HG03039 (cell line): ENCODE measurements at regions not wholly inside any gene's neighbourhood (a gene's known extent, or its start where the extent isn't known, plus 50 kb on each side); places are given as distances from the start of the nearest gene placed in this dataset.
"Not testable (repeated sequence)": the region's sequence is repeated elsewhere in the genome, so short reads cannot be mapped to it uniquely, and the experiment has no call there.

Experiments
- ATAC-seq: cut with Tn5 transposase; IDR thresholded peaks from one replicate; pipeline ENCODE4 v1.9.1; 2021; ENCODE audit warnings: mild to moderate bottlenecking, moderate library complexity; ENCODE audit not compliant: unreplicated experiment

DNA sequence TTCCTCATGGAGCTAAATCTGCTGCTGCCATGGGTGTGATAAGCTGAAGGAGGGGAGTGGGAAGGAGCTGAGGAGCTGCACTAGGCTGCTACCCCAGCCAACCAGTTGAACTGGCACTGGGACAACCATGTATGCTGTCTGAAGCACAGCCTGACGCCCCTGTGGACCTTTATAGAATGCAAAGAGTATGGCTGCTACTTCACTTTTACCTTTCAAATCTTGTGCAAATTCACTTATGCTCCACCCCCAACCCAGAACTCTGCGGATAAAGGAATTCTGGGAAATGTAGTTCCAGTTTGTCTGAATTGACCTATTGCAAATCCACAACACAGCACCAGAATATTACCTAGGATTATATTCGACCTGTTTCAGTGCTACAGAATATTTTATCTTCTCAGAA is 217.4 kb upstream of the SLC35B3 start:
- no peak for ATAC-seq

DNA sequence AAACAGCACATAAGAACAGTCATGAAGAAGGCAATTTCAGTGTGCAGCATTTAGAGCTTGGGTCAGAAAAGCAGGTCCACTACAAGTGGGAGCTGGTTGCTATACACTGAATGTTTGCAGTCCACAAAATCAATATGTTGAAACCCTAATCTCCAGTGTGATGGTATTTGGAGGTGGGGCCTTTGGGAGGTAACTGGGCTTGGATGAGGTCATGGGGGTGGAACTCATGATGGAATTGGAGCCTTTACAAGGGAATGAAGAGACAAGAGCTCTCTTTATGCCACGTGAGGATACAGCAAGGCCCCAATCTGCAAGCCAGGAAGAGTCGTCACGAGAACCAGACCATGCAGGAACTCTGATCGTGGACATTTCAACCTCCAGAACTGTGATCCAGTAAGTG is 216.7 kb upstream of the SLC35B3 start:
- no peak for ATAC-seq

DNA sequence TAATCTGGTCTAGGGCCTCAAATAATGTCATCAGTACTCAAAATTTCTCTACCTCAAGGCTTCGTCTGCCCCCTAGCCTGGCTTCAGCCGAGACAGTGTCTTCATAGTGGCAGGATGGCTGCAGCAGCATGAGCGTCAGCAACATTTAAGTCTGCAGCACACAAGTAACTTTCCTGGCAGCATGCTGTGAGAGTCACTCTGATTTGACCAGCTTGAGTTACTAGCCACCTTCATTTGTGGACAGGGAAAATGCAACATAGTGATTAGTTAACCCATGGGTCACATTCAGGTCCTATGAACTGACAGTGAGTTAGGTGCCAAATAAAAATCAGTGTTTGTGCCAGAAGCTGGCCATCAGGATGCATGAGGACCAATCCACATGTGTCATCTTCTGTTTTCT is 209.9 kb upstream of the SLC35B3 start:
- ATAC-seq = no peak

DNA sequence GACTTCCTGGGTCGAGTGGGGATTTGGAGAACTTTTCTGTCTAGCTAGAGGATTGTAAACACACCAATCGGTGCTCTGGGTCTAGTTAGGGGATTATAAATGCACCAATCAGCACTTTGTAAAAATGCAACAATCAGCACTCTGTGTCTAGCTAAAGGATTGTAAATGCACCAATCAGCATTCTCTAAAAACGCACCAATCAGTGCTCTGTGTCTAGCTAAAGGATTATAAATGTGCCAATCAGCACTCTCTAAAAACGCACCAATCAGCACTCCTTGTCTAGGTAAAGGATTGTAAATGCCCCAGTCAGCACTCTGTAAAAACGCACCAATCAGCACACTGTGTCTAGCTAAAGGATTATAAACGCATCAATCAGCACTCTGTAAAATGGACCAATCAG is 209.0 kb upstream of the SLC35B3 start:
- no peak for ATAC-seq

DNA sequence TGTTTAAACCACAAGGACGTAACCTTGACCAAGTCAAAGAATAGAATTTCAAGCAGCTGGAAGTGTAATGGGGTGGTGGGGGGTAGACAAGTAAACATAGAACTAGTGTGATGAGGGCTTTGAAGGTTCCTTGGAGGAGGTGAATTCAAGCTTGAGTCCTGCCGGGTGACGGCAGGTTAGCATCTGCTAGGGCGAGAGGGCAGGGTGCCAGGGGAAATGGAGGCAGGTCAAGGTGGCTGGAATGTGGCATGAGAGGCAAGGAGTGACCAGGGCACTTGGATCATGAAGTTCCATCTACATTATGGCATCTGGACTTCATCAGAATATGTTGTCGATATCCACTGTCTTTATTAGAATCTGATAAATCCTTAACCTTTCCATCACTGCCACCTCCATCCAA is 207.5 kb upstream of the SLC35B3 start:
- no peak for ATAC-seq

DNA sequence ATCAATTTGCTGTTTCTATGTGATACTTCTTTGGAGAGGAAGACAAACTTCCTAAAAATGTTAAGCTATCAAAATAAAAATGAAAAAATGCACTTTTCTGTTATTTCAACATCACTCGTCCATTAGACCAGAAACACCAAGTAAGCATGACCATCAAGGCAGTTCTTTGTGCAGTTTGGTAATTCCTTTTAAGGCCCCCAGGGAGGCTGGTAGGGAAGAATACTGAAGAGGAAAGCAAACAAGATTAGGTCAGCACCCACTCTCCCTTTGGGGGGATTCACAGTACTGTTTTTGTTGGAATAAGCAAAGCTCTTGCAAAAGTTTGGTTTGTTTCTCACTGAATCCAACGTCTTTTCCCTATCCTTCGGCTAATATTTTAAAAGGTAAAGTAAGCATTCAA is 206.8 kb upstream of the SLC35B3 start:
- ATAC-seq = no peak

DNA sequence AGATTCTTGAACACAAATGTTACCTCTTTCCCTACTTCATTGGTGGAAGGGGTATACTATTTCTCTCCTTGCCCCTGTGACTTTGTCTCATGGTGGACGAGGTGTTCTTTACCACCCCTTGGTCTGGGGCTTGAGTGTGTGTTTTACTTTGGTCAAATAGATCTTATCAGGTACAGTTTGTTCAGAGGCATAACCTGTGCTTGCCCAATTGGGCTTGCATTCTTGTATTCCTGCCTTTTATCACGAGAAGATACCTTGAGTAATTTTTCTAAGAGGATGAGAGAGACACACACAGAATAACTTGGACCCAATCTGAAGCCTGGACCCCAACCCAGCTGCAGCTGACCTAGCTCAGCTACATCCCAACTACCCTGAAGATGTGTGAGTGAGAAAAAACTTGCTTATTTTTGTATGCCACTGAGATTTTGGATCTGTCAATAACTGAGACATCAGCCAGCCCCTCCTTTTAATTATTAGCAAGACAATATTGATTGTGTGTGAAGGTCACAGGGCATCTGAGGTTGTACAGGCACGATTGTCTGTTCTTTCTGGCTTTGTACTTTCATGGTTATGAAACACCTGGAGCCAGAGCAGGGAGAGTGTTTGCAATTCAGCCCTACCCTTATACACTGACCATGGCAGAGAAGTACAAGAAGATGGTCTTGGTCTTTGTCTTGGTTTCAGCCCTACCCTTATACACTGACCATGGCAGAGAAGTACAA is 204.7 kb upstream of the SLC35B3 start:
- no peak for ATAC-seq

DNA sequence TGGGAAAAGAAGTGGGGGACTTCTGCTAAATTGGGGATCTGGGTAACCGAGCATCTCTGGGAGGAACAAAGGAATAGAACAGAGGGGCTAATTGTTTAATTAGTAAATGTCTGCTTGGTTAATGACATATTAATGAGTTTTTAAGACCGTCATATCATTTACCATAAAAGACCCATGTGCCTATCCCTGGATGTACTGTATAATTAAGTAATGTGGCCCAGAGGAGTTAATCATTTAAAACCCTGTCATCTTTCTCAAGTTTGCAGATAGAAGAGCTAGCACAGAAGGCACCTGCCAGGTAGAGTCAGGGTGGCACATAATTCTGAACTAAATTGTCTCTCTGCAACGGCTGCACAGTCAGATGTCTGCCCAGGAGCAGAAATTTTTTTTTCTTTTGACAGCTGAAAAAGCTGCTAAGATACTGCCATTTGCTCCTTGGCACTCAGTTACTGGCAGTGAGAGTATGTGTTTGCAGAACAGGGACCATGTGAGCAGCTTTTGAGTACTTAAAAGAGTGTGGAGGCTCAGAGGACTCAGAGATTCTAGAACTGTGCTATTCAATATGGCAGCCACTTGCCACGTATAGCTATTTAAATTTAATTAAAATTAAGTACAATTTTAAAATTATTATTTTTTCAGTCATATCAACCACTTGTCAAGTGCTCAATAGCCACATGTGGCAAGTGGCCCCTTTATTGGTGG is 202.7 kb upstream of the SLC35B3 start:
- ATAC-seq = no peak

DNA sequence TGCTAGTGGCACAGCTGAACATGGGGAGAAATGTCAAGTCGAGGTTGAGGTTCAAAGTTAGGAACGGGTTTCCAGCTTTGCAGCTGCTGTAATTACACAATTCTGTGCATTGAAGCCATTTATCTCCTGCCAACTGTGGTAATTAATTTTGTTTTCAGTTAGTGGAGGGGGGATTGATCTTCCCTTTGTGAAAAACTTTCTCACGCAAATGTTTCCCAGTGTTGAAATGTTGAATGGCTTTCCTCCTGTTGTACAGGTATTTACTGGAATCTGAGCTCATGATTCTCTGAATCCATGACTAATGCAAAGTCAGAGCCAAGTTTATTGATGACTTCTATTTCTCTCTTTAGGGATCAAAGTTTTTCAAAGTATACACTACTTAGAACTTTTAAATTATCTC is 198.4 kb upstream of the SLC35B3 start:
- ATAC-seq = no peak

DNA sequence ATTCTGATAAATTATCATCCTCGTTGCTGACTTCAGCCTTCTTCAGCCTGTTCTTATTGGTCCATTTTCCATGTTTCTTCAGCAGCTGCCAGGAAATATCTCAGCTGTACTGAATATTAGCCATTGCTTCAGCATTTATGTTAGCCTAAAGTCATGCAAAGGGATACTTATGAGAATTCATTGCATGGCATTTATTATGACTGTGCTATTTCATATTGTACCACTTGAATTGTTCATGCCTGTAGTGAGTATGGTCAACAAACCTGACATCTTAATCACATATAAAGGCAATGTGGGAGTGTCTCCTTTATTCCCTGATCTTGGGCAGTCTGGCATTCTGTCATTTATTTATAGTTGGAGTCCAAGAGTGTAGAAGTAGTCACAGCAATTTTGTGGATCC is 193.4 kb upstream of the SLC35B3 start:
- no peak for ATAC-seq

DNA sequence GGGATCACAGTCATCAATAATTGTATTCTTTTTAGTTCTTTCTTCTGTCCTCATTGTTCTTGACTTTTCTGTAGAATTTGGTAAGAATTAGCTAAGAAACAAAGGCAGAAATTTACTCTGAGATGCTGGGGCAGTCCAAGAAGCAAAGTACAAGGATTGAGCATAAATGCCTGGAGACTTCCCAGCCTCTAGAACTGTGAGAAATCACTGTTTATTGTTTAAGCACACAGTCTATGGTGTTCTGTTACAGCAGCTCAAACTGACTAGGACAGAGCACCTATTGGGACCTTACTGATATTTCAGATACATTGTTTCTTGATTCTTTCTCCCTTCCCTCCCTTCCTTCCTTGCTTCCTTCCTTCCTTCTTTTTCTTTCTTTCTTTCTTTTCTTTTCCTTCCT is 192.7 kb upstream of the SLC35B3 start:
- ATAC-seq = no peak

DNA sequence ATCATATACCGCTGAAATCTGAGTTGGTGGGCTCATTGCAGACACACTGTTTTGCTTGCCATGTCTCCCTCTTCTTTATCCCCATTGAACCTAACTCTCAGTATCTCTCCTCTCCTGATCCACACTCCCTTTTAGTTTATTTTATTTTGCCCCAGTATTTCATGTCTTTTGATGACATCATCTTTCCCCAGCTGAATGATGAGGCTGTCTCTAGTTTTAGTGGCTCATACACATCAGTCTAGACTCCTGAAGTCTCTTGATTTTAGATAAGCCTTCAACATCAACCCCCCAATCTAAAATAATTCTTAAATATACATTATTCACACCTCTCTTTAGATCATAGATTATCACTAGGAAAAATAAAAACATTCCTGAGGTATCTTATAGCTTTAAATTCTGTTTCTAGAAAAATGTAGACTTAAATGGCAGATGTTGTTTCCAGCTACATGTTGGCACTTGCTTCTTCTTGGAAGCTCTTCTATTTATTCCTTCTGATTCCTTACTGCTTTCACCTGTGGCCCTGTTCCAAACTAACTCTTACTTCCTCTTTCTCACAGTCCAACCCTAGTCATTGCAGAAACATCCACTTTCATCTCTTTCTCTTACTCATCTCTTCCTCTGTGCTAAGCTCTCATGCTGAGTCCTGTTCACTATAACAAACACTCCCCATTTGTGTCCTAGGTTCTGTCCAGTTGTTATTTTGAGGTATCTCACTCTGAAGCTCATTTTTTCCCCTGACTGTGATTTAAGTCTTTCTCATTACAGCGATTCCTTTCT is 191.9 kb upstream of the SLC35B3 start:
- peak; percentile 85 for ATAC-seq

DNA sequence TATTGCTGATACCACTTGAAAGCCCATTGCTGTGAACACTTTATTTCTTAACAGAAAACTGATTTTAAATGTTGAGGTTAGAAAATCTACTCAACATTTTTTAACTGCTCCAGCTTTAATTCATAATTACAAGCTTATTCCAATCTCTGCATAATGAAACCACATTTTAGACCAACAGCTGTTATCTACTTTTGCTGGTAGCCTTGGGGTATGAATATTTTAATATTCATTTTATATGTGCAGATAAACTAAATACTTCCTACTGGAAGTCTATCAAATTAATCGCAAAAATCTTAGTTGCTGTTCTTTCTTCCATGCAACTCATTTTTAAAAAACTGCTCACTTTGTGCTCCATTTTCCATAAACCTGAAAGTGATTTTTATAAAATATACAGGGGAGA is 189.3 kb upstream of the SLC35B3 start:
- ATAC-seq = no peak

DNA sequence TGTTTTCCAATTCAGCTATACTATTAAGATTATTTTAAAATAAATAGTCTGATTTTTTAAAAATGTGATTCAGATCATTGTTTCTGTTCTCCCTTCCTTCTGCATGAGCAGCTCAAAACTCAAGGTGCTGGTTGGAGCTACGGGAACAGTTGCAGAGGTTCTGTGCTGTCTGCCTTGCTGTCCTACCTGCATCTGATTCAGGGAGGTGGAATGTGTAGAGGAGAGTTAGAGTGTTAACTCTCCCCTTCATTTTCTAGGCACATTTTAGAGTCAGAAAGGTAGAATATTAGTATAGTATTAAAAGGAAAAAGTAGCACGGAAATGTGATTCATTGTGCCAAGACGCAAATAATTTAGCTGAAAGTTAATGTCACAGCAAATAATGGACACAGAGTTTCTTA is 188.1 kb upstream of the SLC35B3 start:
- no peak for ATAC-seq

DNA sequence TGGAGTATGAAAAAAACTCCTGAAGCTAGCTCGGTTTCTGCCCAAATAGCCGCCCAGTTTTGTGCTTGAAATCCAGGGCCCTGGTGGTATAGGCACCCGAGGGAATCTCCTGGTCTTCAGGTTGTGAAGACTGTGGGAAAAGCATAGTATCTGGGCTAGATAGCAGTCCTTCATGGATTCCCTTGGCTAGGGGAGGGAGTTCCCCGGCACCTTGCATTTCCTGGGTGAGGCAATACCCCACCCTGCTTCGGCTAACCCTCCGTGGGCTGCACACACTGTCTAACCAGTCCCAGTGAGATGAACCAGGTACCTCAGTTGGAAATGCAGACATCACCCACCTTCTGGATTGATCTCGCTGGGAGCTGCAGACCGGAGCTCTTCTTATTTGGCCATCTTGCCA is 184.5 kb upstream of the SLC35B3 start:
- no peak for ATAC-seq

DNA sequence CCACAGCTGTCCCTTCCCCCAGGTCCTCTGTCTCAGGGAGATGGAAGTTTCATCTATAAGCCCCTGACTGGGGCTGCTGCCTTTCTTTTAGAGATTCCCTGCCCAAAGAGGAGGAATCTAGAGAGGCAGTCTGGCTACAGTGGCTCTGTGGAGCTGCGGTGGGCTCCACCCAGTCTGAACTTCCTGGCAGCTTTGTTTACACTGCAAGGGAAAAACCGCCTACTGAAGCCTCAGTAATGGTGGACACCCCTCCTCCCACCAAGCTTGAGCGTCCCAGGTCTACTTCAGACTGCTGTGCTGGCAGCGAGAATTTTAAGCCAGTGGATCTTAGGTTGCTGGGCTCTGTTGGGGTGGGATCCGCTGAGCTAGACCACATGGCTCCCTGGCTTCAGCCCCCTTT is 184.1 kb upstream of the SLC35B3 start:
- not testable (repeated sequence) for ATAC-seq

DNA sequence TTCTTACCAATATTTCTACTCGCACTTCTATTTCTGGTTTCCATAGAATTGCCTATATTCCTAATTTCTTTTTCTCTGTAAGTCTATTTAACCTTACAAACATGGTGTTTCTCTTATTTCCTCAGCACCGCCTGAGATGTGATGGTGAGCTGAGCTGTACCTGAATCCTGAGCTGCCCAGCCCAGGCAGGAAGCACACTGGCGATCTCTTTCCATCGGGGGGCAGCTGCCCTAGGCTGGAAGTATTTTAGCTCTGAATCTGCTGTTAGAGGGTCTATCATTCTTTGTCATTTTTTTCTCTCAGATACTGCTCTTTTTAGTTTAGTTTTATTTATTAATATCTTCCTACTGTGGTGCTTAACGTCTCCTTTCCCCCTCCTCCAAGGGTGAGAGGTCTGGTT is 173.4 kb upstream of the SLC35B3 start:
- no peak for ATAC-seq

DNA sequence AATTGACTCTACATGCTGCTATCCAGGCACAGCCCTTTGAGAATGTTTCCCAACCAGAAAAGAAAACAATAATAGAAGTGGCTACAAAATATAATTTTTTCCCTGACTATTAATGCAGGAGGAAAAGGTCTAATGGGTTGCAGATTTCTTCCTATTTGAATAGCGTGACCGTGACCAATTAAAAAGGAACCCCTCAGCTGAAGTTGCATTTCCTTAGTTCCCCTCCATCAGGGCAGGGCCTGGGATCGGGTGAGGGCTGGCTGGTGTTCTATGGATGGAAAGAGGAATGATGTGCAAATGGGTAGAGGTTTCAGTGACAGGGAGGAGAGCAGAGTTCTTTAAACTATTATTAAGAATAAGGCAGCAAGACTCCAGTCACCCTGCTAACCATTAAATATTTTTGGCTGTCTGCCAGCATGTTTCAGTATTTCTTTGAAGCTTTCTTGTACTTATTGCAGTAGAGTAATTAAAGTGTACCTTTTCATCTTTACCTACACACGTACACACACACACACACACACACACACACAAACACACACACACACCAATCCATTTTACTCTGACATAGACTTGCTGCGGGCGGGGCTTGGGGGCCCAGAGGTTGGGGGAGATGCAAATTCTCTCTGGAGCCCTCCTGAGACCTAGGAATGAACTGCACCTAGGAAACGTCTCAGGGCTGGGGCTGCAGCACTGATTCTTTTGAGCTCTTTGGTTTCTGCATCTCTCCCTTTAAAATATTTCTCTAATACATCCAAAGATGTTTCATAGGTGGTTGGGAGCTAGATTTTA is 154.8 kb upstream of the SLC35B3 start:
- ATAC-seq = no peak

DNA sequence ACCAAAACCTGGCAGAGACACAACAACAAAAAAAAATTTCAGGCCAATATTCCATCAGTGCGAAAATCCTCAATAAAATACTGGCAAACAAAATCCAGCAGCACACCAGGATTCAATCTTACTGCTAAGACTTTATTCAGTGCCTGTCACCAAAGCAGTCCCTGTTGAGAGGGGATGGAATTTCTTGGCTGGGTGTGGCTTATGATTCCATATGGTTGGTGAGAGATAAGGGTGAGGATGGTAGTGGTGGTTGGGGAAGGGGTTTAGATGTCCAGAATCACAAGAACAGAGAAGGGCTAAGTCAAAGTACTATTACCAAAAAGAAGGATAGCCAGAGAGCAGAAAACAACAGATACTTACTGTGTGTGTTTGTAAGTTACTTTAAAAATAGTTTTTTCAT is 152.8 kb upstream of the SLC35B3 start:
- ATAC-seq = no peak

DNA sequence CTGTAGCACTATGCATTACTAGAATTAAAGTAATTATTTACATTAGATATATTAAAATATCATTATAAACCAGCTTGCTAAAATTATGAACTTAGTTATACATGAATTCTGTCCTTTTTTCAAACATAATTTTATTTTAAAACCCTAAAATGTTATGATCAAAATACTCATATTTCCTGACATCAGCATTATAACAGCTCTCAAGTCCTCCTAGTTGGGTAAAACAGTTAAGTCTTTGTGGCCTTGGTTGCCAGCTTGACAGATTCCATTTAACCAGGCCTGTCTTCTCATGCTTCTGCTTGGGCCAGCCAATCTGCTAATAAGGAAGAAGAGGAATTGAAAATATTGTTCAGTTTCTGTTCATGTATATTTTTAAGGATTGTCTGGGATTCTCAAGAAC is 147.9 kb upstream of the SLC35B3 start:
- no peak for ATAC-seq

DNA sequence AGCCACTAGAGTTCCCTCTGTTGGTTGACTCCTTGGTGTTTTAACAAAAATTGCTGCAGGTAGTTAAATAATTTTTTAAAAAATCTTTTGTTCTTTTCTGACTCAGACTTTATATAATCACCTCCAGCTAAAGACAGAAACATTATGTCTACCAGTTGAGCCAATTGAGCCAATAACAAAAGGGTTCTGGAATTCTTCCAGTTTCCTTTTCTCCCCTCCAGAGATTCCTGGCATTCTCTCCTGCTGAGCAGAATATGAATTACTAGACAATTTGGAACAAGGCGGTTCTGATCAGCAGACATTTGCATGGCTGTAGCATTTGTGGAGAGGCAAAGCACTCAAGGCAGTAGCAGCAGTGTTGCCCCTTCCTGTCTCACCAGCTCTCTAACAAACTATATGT is 144.0 kb upstream of the SLC35B3 start:
- no peak for ATAC-seq
